ENCODE measurements at regions not wholly inside any gene's neighbourhood (a gene's known extent, or its start where the extent isn't known, plus 50 kb on each side); places are given as distances from the start of the nearest gene placed in this dataset.

- Mint-ChIP-seq H3K4me1 (ENCODE audit: low read depth) (no peaks in the 10 kb centered on the region), H3K4me3 (ENCODE audit: unreplicated experiment) (no peak overlapping the region), H3K36me3 (ENCODE audit: low read depth) (no peaks in the 10 kb centered on the region), H3K27me3 (ENCODE audit: low read depth) (peaks cover 12% of the 10 kb centered on the region), H3K9me3 (ENCODE audit: low read depth) (no peaks in the 10 kb centered on the region), H3K27ac (ENCODE audit: unreplicated experiment) (no peak overlapping the region)
- TF ChIP-seq CTCF (IDR thresholded peaks at IDR 0.05), result no peak
- no peak for DNase-seq (ENCODE audit: low spot score)
Observed at GRCh38 chr6:78025502-78025901, 372.7 kb downstream of the MEI4 start.

GRCh38 chr6:78031228-78031627, 378.4 kb downstream of the MEI4 start:
- no peak for TF ChIP-seq CTCF (IDR thresholded peaks at IDR 0.05)
- no peak overlapping the region for H3K4me3 Mint-ChIP-seq (ENCODE audit: unreplicated experiment)
- no peaks in the 10 kb centered on the region for H3K4me1 Mint-ChIP-seq (ENCODE audit: low read depth)
- peaks cover 3% of the 10 kb centered on the region for H3K27me3 Mint-ChIP-seq (ENCODE audit: low read depth)
- no peaks in the 10 kb centered on the region for H3K36me3 Mint-ChIP-seq (ENCODE audit: low read depth)
- no peak for DNase-seq (ENCODE audit: low spot score)
- no peaks in the 10 kb centered on the region for H3K9me3 Mint-ChIP-seq (ENCODE audit: low read depth)
- H3K27ac Mint-ChIP-seq (ENCODE audit: unreplicated experiment), result no peak overlapping the region

GRCh38 chr6:78059171-78059570, 406.3 kb downstream of the MEI4 start:
- Mint-ChIP-seq H3K9me3 (ENCODE audit: low read depth) (peaks cover 6% of the 10 kb centered on the region), H3K36me3 (ENCODE audit: low read depth) (no peaks in the 10 kb centered on the region), H3K4me1 (ENCODE audit: low read depth) (no peaks in the 10 kb centered on the region), H3K27ac (ENCODE audit: unreplicated experiment) (no peak overlapping the region), H3K4me3 (ENCODE audit: unreplicated experiment) (no peak overlapping the region), H3K27me3 (ENCODE audit: low read depth) (peaks cover 1% of the 10 kb centered on the region)
- no peak for TF ChIP-seq CTCF (IDR thresholded peaks at IDR 0.05)
- DNase-seq (ENCODE audit: low spot score), result no peak

GRCh38 chr6:78062993-78063392, 410.2 kb downstream of the MEI4 start:
- TF ChIP-seq CTCF (IDR thresholded peaks at IDR 0.05), result no peak
- H3K9me3 Mint-ChIP-seq (ENCODE audit: low read depth), result no peaks in the 10 kb centered on the region
- no peak overlapping the region for H3K4me3 Mint-ChIP-seq (ENCODE audit: unreplicated experiment)
- H3K36me3 Mint-ChIP-seq (ENCODE audit: low read depth), result no peaks in the 10 kb centered on the region
- H3K4me1 Mint-ChIP-seq (ENCODE audit: low read depth), result no peaks in the 10 kb centered on the region
- no peak for DNase-seq (ENCODE audit: low spot score)
- peaks cover 1% of the 10 kb centered on the region for H3K27me3 Mint-ChIP-seq (ENCODE audit: low read depth)
- no peak overlapping the region for H3K27ac Mint-ChIP-seq (ENCODE audit: unreplicated experiment)

- no peak overlapping the region for H3K27ac Mint-ChIP-seq (ENCODE audit: unreplicated experiment)
- no peaks in the 10 kb centered on the region for H3K27me3 Mint-ChIP-seq (ENCODE audit: low read depth)
- H3K4me3 Mint-ChIP-seq (ENCODE audit: unreplicated experiment), result no peak overlapping the region
- DNase-seq (ENCODE audit: low spot score), result no peak
- H3K9me3 Mint-ChIP-seq (ENCODE audit: low read depth), result no peaks in the 10 kb centered on the region
- no peaks in the 10 kb centered on the region for H3K4me1 Mint-ChIP-seq (ENCODE audit: low read depth)
- H3K36me3 Mint-ChIP-seq (ENCODE audit: low read depth), result no peaks in the 10 kb centered on the region
- TF ChIP-seq CTCF (IDR thresholded peaks at IDR 0.05), result no peak
Observed at GRCh38 chr6:78076371-78076770, 423.5 kb downstream of the MEI4 start.

Measured in chondrocyte (in vitro differentiated cells).